Right renal cortex interstitium (tissue), 3 donors: ENCODE measurements at regions not wholly inside any gene's neighbourhood (a gene's known extent, or its start where the extent isn't known, plus 50 kb on each side); places are given as distances from the start of the nearest gene placed in this dataset.

Source experiments
- DNase-seq, 3 donors: peaks; one replicate each; pipeline ENCODE4 v3.0.0-alpha.2; 2013; ENCODE audit warnings: low read depth in 3 of 3, low spot score in 2 of 3

- no peak for DNase-seq
These were observed 150.6 kb downstream of the KCNA5 start for GRCh38 chr12:5194306-5194705.

GRCh38 chr12:5195244-5195643 lies 151.6 kb downstream of the KCNA5 start:
- DNase-seq: no peak

- DNase-seq: no peak
These were observed 152.0 kb downstream of the KCNA5 start for GRCh38 chr12:5195691-5196090.

GRCh38 chr12:5197131-5197530 lies 153.5 kb downstream of the KCNA5 start:
- no peak for DNase-seq

- no peak for DNase-seq
These were observed 154.0 kb downstream of the KCNA5 start for GRCh38 chr12:5197656-5198055.

GRCh38 chr12:5200278-5201087 lies 156.8 kb downstream of the KCNA5 start:
- peak in 1 of 3 donors; percentile 29 for DNase-seq

GRCh38 chr12:5201554-5202218 lies 158.0 kb downstream of the KCNA5 start:
- peak; percentile 29 to 60 (median 47) for DNase-seq

- DNase-seq: no peak
These were observed 159.6 kb downstream of the KCNA5 start for GRCh38 chr12:5203274-5203673.

GRCh38 chr12:5203720-5204119 lies 160.0 kb downstream of the KCNA5 start:
- no peak for DNase-seq

GRCh38 chr12:5204271-5204670 lies 160.6 kb downstream of the KCNA5 start:
- DNase-seq: no peak

- no peak for DNase-seq
These were observed 161.2 kb downstream of the KCNA5 start for GRCh38 chr12:5204831-5205230.

- no peak for DNase-seq
These were observed 162.9 kb downstream of the KCNA5 start for GRCh38 chr12:5206401-5207175.

- no peak for DNase-seq
These were observed 166.7 kb downstream of the KCNA5 start for GRCh38 chr12:5210179-5210922.

GRCh38 chr12:5210923-5211290 lies 167.2 kb downstream of the KCNA5 start:
- DNase-seq: no peak

GRCh38 chr12:5213336-5213735 lies 169.7 kb downstream of the KCNA5 start:
- no peak for DNase-seq

GRCh38 chr12:5213990-5214389 lies 170.3 kb downstream of the KCNA5 start:
- DNase-seq: no peak

- no peak for DNase-seq
These were observed 174.3 kb downstream of the KCNA5 start for GRCh38 chr12:5217936-5218335.

- DNase-seq: no peak
These were observed 176.4 kb downstream of the KCNA5 start for GRCh38 chr12:5220099-5220498.

GRCh38 chr12:5220835-5221234 lies 177.2 kb downstream of the KCNA5 start:
- no peak for DNase-seq

- no peak for DNase-seq
These were observed 178.4 kb downstream of the KCNA5 start for GRCh38 chr12:5222011-5222461.

- no peak for DNase-seq
These were observed 179.1 kb downstream of the KCNA5 start for GRCh38 chr12:5222729-5223128.
